ENCODE measurements at regions not wholly inside any gene's neighbourhood (a gene's known extent, or its start where the extent isn't known, plus 50 kb on each side); places are given as distances from the start of the nearest gene placed in this dataset.

GRCh38 chr20:11103866-11104265 lies 430.1 kb upstream of the JAG1 start:
- TF ChIP-seq CTCF (IDR thresholded peaks at IDR 0.05; ENCODE audit: unreplicated experiment) = no peak
- CTCF ChIA-PET = no interaction called here
- Mint-ChIP-seq H3K4me3 (ENCODE audit: low read depth, unreplicated experiment) (no peak overlapping the region), H3K27ac (ENCODE audit: unreplicated experiment) (no peak overlapping the region), H3K4me1 (ENCODE audit: low read depth, unreplicated experiment) (peaks cover 21% of the 10 kb centered on the region), H3K9me3 (ENCODE audit: low read depth, unreplicated experiment) (peaks cover 3% of the 10 kb centered on the region), H3K36me3 (ENCODE audit: insufficient read depth, unreplicated experiment) (no peaks in the 10 kb centered on the region), H3K27me3 (ENCODE audit: unreplicated experiment) (no peaks in the 10 kb centered on the region)
- intact Hi-C loops (cut with micrococcal nuclease; ENCODE audit: unreplicated experiment) = no loop called here
- DNase-seq = no peak
- BruUV-seq (replicated peaks) = no TSS peak

- no peaks in the 10 kb centered on the region for H3K27me3 Mint-ChIP-seq (ENCODE audit: unreplicated experiment)
- H3K4me1 Mint-ChIP-seq (ENCODE audit: low read depth, unreplicated experiment) = peaks cover 10% of the 10 kb centered on the region
- no peak for DNase-seq
- H3K36me3 Mint-ChIP-seq (ENCODE audit: insufficient read depth, unreplicated experiment) = no peaks in the 10 kb centered on the region
- no peak overlapping the region for H3K27ac Mint-ChIP-seq (ENCODE audit: unreplicated experiment)
- H3K9me3 Mint-ChIP-seq (ENCODE audit: low read depth, unreplicated experiment) = peaks cover 3% of the 10 kb centered on the region
- no TSS peak for BruUV-seq (replicated peaks)
- no peak overlapping the region for H3K4me3 Mint-ChIP-seq (ENCODE audit: low read depth, unreplicated experiment)
- intact Hi-C loops (cut with micrococcal nuclease; ENCODE audit: unreplicated experiment) = no loop called here
- TF ChIP-seq CTCF (IDR thresholded peaks at IDR 0.05; ENCODE audit: unreplicated experiment) = no peak
- CTCF ChIA-PET = interaction anchor here (0.6 kb wide), 1 partner anchor 503 kb away, joined by 6 read pairs; no protein-coding TSS in a partner anchor
These were observed 434.5 kb upstream of the JAG1 start for GRCh38 chr20:11108102-11108810.

GRCh38 chr20:11110535-11110934 lies 436.7 kb upstream of the JAG1 start:
- peaks cover 18% of the 10 kb centered on the region for H3K4me1 Mint-ChIP-seq (ENCODE audit: low read depth, unreplicated experiment)
- no peaks in the 10 kb centered on the region for H3K27me3 Mint-ChIP-seq (ENCODE audit: unreplicated experiment)
- no TSS peak for BruUV-seq (replicated peaks)
- no peak overlapping the region for H3K27ac Mint-ChIP-seq (ENCODE audit: unreplicated experiment)
- H3K36me3 Mint-ChIP-seq (ENCODE audit: insufficient read depth, unreplicated experiment) = no peaks in the 10 kb centered on the region
- TF ChIP-seq CTCF (IDR thresholded peaks at IDR 0.05; ENCODE audit: unreplicated experiment) = no peak
- H3K4me3 Mint-ChIP-seq (ENCODE audit: low read depth, unreplicated experiment) = no peak overlapping the region
- intact Hi-C loops (cut with micrococcal nuclease; ENCODE audit: unreplicated experiment) = no loop called here
- no peaks in the 10 kb centered on the region for H3K9me3 Mint-ChIP-seq (ENCODE audit: low read depth, unreplicated experiment)
- no peak for DNase-seq
- CTCF ChIA-PET = no interaction called here

GRCh38 chr20:11111191-11111590 lies 437.4 kb upstream of the JAG1 start:
- Mint-ChIP-seq H3K36me3 (ENCODE audit: insufficient read depth, unreplicated experiment) (no peaks in the 10 kb centered on the region), H3K9me3 (ENCODE audit: low read depth, unreplicated experiment) (no peaks in the 10 kb centered on the region), H3K27me3 (ENCODE audit: unreplicated experiment) (no peaks in the 10 kb centered on the region), H3K4me3 (ENCODE audit: low read depth, unreplicated experiment) (no peak overlapping the region), H3K27ac (ENCODE audit: unreplicated experiment) (no peak overlapping the region), H3K4me1 (ENCODE audit: low read depth, unreplicated experiment) (peaks cover 16% of the 10 kb centered on the region)
- intact Hi-C loops (cut with micrococcal nuclease; ENCODE audit: unreplicated experiment) = no loop called here
- TF ChIP-seq CTCF (IDR thresholded peaks at IDR 0.05; ENCODE audit: unreplicated experiment) = no peak
- no TSS peak for BruUV-seq (replicated peaks)
- CTCF ChIA-PET = no interaction called here
- DNase-seq = no peak

All from Calu3 (cell line).